HG03135 (cell line): ENCODE measurements at regions not wholly inside any gene's neighbourhood (a gene's known extent, or its start where the extent isn't known, plus 50 kb on each side); places are given as distances from the start of the nearest gene placed in this dataset.

Experiments
- ATAC-seq: cut with Tn5 transposase; IDR thresholded peaks from one replicate; pipeline ENCODE4 v1.9.1; 2021; ENCODE audit warnings: mild to moderate bottlenecking, moderate library complexity; ENCODE audit not compliant: unreplicated experiment

DNA sequence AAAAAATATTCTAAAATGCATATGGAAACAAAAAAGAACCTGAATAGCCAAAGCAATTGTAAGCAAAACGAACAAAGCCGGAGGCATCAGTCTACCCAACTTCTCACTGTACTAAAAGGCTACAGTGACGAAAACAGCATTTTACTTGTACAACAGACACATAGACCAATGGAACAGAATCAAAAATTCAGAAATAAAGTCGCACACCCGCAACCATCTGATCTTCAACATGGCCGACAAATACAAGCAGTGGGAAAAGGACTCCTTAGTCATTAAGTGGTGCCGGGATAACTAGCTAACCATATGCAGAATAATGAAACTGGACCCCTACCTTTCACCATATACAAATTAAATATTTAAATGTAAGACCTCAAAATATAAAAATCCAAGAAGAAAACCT lies 203.9 kb upstream of the PPFIA2 start:
- ATAC-seq, result no peak

DNA sequence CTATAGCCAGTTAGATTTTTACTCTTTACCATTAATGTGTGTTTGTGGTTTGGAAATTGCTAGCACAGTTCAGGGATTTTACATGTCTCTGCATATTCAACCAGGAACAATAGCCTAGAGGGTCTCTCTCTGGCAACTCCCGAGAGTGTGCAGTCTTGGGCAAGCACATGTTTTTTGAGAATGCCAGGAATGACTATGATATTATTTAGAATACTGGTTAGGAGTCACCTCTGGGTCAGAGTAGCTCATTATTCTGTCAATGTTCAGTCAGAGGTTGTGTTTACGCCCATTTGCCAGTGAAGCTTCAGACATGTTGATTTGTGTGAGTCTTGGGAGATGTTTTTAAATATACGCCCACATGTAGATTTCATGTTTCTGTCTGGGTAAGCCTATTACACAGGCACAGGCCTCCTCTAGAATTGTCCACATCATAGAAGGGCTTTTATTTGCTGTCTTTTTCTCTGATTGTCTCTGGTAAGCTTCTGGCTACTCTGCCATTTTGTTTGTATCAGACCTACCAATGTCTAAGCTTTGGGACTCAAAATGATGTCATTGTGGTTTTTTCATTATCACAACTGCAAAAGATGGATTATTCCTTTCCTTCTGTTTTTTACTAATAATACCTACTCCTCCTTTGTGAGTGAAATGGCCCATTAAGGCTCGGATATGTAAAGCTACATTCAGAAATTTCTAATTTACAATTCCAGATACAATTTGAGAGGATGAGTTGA lies 203.1 kb upstream of the PPFIA2 start:
- ATAC-seq, result no peak

DNA sequence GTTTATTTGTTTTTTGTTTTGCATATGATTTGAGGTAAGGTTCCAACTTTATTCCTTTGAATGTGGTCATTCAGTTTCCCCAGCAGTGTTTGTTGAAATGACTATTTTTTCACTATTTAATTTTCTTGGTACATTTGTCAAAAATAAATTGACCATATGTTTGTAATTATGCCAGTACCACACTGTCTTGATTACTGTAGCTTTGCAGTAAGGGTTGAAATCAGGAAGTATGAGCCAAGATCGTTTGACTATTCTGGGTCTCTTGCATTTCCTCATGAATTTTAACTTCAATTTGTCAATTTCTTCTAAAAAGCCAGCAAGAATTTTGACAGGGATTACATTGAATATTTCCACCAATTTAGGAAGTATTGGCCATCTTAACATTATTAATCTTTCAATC lies 199.3 kb upstream of the PPFIA2 start:
- ATAC-seq, result no peak

DNA sequence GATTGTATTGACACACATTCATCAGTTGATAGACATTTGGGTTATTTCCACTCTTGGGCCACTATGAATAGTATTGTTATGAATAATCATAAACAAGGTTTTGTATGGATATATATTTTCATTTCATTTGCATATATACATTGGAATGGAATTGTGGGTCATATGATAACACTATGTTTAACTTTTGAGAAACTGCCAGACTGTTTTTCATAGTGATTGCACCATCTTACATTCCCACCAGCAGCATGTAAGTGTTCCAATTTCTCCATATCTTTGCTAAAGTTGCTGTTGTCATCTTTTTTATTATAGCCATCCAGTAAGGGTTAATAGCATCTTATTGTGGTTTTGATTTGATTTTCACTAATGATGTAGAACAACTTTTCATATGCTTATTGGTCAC lies 198.5 kb upstream of the PPFIA2 start:
- ATAC-seq, result no peak

DNA sequence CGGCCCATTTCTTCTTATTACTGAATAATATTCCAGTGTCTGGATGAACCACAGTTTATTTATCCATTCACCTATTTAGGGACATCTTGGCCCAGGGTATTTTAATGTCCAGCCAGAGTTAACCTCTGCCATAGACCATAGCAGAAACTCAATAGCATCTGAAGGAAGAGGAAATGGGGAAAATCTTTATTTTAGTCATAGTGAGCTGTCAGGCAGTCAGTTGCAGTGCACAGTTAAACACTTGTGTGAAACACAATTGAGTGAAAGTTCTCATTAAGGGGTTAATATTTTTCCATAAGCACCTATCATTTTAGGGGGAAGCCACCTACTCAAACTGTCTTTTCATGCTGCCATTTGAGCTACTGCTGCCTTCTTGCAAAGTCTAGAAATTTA lies 197.3 kb upstream of the PPFIA2 start:
- no peak for ATAC-seq

DNA sequence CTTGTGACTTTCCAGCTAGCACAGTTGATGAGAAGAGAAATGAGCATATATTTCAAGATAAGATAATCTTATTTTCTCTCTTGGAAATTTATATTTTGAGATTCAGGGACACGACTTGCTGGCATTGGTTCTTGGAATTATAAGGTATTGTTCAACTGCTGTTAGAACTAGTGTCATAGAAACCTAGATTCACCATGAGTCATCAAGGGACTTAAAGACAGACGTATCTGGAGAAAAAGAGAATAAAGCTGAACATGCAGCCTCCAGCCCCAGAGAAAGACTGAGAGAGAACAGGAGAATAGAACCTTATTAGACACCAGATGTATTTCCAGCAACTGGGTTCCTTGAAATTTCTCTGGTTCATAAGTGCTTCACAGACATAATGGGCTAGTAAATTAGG lies 194.4 kb upstream of the PPFIA2 start:
- ATAC-seq, result no peak

DNA sequence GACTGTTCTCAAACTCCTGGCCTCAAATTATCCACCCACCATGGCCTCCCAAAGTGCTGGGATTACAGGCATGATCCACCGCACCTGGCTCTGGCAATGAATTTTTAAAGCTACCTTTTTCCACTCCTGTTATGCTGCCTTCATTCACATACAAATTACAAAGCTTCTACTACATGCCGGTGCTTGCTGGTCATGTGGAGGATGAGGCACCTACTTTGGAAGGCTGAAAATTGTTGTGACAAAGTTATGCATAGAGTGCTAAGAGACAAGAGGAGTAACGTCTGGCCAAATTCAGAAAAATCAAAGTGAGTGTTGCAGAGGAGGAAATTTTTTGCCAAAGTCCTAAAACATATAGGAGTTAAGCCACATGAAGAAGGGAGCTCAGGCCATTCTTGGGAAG lies 191.7 kb upstream of the PPFIA2 start:
- no peak for ATAC-seq

DNA sequence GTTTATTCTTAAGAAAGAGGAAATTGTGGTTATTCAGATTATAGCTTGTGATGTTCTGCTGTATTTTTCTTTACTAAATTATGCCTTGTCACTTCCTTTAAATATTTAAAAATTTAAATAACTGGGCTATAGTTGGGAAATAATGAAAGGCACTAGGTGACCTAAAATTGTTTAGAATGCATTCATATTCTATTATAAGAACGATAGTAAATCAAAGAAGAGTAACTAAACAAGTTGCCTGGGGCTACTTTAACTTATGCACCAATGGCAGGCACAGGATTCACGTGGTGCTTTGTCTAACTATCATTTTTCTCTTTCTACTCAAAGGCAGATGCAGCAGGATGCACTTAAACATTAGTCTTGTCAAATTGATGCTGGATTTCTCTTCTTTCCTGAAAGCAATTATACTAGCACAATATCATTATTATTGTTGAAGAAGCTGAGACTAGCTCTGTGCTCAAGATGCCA lies 190.7 kb upstream of the PPFIA2 start:
- ATAC-seq, result no peak

DNA sequence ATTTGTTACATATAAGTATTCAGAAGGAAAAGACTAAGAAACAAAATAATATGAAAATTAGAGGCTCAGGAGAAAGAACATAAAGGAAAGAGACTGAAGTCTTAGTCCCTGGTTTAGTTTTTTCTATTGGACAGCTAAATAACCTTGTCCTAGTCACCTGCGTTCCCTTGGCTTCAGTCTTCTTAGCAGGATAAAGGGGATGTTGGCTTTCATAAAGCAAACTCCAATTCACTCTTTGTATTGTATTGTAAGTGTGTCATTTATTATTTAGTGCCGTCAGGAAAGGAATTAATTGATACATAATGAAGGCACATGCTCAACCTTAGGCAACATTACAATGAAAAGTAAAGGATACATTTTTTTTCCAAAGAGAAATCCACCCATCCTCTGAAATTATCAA lies 190.3 kb upstream of the PPFIA2 start:
- ATAC-seq, result no peak

DNA sequence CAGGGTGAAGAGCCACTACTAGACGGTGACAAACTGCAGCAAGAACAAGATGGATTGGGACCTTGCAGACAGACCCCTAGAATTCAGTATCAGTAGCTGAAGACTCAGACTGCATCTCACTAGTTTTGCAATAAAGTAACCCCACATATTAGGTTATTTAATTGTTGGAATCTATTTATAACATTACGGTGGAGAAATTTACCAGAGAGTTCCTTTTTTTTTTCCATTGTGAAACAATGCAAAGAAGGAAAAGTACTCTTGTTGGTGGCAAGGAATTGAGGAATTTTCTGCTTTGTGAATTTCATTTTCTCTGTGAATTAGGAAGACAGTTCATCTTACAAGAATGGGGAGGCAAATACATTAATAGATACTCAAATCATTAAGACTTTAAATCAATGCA lies 185.7 kb upstream of the PPFIA2 start:
- no peak for ATAC-seq

DNA sequence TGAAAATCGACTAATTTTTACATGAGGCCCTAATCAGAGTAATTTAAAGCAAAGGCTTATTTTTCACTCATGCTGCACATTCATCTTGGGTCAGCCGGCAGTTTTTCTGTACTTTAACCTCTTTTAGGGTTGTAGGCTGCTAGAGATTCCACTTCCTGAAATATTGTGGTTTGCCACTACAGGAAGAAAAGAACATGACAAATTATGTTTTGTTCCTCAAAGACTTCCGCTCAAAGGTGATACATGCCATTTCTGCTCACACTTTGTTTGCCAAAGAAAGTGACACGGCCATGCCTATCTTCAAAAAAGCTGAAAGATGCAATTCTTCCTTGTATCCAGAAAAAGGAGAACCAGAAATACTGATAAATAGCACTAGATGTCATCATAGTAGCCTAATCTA lies 183.4 kb upstream of the PPFIA2 start:
- ATAC-seq, result peak; percentile 75

DNA sequence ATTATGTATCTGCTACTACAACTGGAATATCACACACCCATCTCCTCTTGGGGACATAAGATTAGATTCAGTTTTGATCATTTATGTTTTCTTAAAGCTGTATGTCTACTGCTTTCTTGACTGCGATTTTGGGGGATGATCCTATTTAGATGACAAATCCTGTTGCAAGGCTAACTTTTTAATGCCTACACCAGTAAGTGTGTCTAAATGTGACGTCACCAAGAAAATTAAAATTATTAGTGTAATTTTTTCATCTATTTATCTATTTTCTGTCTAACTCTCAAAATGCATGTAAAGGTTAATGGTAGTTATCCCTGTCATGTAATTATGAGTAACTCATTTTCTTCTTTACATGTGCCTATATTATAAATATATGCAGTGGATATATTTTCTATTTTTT lies 170.9 kb upstream of the PPFIA2 start:
- no peak for ATAC-seq

DNA sequence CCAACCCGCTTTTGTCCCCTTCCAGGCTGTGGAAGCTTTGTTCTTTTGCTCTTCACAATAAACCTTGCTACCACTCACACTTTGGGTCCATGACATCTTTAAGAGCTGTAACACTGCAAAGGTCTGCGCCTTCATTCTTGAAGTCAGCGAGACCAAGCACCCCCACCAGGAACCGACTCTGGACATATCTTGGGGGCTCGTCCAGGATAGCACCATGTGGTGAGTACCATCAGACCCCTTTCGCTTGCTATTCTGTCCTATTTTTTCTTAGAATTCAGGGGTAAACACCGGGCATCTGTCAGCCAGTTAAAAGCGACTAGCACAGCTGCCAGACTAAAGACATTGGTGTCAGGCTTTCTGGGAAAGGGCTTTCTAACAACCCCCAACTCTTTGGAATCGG lies 137.6 kb upstream of the PPFIA2 start:
- no peak for ATAC-seq

DNA sequence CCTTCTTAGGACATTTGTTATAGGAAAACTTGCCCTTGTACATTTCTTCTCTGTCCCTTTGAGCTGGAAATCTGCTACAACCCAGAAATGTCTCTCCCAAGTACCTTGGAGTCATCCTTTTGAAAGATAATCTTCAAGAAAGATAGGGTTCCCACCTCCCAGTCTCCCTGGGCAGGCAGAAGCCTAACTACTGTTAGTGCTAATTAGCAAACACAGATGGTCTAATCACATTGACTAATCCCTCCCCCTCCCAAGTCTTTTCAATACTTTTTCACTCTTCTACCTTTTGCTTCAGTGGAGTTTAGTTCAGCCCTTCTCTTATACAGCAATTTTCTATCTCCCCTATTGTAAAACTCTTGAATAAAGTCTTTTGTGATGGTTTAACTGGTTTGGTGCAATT lies 129.8 kb upstream of the PPFIA2 start:
- ATAC-seq, result no peak

DNA sequence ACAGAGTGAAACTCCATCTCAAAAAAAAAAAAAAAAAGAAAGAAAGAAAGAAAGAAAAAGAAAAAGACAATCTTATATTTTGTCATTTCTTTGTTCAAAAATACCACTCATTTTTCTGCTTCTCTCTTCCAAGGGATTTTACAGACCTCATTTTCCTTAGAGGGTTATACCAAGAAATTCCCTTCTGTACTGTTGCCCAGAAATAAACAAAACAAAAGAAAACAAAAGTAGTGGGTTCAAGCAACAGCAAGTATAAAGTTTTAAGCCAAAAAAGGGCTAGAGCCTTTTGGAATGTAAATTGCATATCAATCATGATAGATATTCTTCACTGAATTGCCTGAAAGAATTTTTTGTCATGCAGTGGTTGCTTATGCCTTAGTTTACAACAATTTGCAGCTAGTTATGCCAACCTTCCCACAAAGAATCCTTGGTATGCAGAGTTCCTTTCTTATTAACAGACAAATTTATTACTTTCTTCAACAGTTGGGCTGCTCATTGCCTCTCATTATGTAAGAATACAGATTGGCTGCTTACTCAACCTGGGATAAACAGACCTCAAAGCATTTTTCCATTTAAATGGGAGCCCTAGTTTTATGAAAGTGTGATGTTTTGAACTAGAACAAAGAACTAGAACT lies 129.1 kb upstream of the PPFIA2 start:
- no peak for ATAC-seq

DNA sequence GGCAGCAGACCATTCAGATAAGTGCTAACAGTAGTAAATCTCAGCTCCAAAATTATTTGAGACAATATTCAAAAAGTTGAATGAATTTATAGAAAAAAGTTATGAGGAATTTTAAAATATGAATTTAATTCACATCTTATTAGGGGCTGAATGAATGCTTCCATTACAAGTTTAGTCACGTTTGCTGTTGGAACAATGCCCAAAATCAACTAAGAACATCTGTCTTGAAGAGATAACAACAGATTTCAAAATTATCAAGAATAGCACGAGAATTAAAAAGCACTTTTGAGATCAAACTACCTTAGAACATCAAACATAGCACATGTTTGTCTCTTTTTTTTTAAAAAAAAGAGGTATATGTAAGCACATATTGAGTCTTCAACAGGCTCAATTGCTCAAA lies 115.4 kb upstream of the PPFIA2 start:
- no peak for ATAC-seq

DNA sequence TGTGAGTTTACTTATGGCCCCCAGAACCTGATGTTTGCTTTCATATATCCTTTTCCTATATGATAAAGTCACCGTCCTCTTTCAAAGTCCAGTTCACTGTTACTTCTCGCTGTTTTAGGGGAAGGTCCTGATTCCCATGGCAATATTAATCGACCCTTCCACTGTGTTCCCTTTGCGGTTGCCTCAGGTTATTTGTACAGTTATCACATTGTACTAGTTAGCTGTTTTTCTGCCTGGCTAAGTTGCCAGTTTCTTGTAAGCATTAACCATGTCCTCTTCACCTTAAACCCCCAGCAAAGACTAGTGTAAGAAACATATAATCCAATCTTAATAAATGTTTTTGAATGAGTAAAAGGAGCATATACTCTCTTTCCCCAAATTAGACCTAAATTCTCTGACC lies 115.0 kb upstream of the PPFIA2 start:
- no peak for ATAC-seq

DNA sequence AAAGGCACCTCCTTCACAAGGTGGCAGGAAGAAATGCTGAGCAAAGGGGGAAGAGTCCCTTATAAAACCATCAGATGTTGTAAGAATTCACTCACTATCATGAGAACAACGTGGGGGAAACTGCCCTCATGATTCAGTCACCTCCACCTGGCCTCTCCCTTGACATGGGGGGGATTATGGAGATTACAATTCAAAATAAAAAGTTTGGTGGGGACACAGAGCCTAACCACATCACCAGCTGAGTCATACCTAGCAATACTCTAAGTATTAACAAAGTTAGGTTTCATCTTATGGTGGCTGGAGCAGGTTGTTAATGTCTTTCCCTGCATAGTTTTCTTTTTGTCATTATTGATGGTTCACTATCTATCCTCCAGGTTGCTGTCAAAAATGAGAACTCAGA lies 113.2 kb upstream of the PPFIA2 start:
- no peak for ATAC-seq

DNA sequence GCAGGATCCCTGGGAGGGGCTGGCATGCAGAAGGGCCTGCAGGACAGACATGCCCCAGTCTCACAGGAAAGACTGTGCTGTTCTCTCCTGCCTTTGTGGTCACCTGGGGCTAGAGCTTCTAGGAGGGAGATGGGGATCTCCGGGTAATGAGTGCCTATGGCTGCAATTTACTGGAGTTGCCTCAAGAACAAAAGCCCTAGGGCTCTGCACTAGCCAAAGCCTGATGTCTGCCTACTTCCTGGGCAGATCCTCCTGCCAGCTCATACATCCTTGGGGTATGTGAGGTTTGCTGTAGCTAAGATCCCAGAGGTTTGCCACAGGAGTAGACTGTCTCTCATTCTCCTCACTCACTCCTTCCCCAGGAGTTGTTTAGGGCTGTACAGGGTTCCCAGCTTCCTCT lies 106.9 kb upstream of the PPFIA2 start:
- no peak for ATAC-seq

DNA sequence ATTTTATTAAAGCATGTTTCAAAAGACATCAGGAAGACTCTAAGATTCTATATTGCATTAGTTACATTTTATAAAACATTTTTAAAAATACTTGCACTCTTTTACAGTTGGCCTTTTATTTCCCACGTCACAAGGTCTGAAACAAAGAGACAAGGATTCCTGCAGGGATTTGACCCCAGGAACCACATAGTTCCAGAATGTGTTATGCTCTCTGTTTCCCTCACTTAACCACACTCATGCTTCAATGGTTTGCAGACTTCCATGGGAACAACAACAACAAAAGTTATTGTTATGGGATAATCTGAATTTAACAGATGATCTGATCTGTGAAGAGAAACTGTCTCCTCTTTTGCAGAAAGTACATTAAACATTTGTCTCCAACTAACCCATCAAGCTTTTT lies 104.3 kb upstream of the PPFIA2 start:
- ATAC-seq, result no peak

DNA sequence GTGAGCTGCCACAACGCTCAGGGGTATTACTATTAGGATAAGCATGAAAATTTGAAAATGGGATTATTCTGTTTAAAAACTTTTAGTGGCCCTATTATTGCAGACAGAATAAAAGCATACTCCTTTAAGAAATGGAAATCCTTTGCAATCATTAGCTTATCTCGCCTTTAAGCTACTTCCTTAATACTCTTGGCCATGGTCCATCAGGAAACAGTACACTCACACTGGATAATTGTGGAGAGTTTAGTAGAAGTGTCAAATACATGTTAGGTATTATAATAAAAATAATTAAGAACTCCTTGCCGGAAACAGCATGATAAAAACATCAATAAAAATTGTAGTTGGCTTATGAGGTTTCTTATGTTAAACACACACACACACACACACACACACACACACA lies 100.4 kb upstream of the PPFIA2 start:
- no peak for ATAC-seq

DNA sequence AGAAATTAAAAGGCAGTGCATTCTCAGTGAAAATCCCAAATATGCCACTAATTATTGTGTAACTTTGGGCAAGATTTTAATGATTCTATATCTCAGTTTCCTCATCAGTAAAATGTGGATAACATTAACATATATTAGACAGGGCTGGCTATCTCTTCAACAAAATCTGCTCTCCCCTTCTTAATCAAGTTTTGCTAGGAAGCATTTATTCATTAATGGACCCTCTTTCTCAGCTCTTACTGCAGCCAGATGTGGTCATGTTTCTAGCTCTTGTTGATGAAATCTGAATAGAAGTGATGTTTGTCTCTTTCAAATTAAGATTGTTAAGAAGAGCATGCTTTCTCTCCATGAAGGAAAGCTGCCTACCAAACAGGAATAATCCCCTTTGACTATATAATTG lies 84.4 kb upstream of the PPFIA2 start:
- ATAC-seq, result no peak

DNA sequence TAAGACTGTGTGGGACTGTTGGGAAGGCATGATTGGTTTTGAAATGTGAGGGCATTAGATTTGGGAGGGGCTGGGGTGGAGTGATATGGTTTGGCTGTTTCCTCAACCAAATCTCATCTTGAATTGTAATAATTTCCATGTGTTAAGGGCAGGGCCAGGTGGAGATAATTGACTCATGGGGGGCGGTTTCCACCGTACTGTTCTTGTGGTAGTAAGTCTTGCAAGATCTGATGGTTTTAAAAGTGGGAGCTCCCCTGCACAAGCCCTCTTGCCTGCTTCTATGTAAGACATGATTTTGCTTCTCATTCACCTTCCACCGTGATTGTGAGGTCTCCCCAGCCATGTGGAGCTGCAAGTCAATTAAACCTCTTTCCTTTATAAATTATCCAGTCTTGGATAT lies 76.6 kb upstream of the PPFIA2 start:
- no peak for ATAC-seq
